GM19463 (cell line): ENCODE measurements at regions not wholly inside any gene's neighbourhood (a gene's known extent, or its start where the extent isn't known, plus 50 kb on each side); places are given as distances from the start of the nearest gene placed in this dataset.

Source experiments
- ATAC-seq: cut with Tn5 transposase; IDR thresholded peaks from one replicate; pipeline ENCODE4 v1.9.1; 2021; ENCODE audit warnings: mild to moderate bottlenecking, moderate library complexity; ENCODE audit not compliant: unreplicated experiment

GRCh38 chr1:59229138-59229537 is 67.8 kb upstream of the FGGY start:
- ATAC-seq = no peak

GRCh38 chr1:59230622-59231021 is 66.3 kb upstream of the FGGY start:
- ATAC-seq = no peak

GRCh38 chr1:59232216-59232615 is 64.7 kb upstream of the FGGY start:
- ATAC-seq = no peak

- ATAC-seq = no peak
These were observed 63.5 kb upstream of the FGGY start for GRCh38 chr1:59233444-59233843.

GRCh38 chr1:59236721-59237545 is 60.0 kb upstream of the FGGY start:
- ATAC-seq = no peak

GRCh38 chr1:59237900-59238299 is 59.0 kb upstream of the FGGY start:
- no peak for ATAC-seq

- no peak for ATAC-seq
These were observed 58.5 kb upstream of the FGGY start for GRCh38 chr1:59238333-59238934.

GRCh38 chr1:59238993-59239392 is 57.9 kb upstream of the FGGY start:
- ATAC-seq = no peak

GRCh38 chr1:59241909-59242308 is 55.0 kb upstream of the FGGY start:
- ATAC-seq = no peak

- ATAC-seq = no peak
These were observed 54.5 kb upstream of the FGGY start for GRCh38 chr1:59242370-59242769.

GRCh38 chr1:59243550-59243949 is 53.3 kb upstream of the FGGY start:
- ATAC-seq = no peak

- no peak for ATAC-seq
These were observed 52.9 kb upstream of the FGGY start for GRCh38 chr1:59243978-59244377.

GRCh38 chr1:59244891-59245290 is 52.0 kb upstream of the FGGY start:
- ATAC-seq = no peak
